Activated CD8-positive, alpha-beta T cell treated with anti-CD3 and anti-CD28 coated beads, Interleukin-2, amount 10 ng/mL, durations not matched to agents 7 days and 5 days (primary cell): ENCODE measurements at regions not wholly inside any gene's neighbourhood (a gene's known extent, or its start where the extent isn't known, plus 50 kb on each side); places are given as distances from the start of the nearest gene placed in this dataset.

ENCODE experiments used
- ATAC-seq: fragments of 150-1000 bp; cut with Tn5 transposase; one replicate; pipeline ENCODE4 v1.10.0; 2021; ENCODE audit warnings: moderate library complexity
- CTCF ChIA-PET: fragments of 350-600 bp; sonication (Branson Sonifier 250); formaldehyde crosslinking; loops from one replicate; lab custom pipeline; 2021; ENCODE audit warnings: antibody characterized with exemption; lab: Charles Lee
- POLR2A ChIA-PET: fragments of 350-600 bp; sonication (Branson Sonifier 250); formaldehyde crosslinking; loops from one replicate; lab custom pipeline; 2021; ENCODE audit warnings: antibody characterized with exemption; lab: Charles Lee
- DNase-seq: peaks from one replicate; pipeline ENCODE4 v3.0.0-alpha.2; 2020
- H3K27ac Mint-ChIP-seq: one replicate; pipeline ENCODE4 v1.8.0; 2021; ENCODE audit warnings: mild to moderate bottlenecking, mixed read lengths
- H3K27me3 Mint-ChIP-seq: one replicate; pipeline ENCODE4 v1.8.0; 2021; ENCODE audit warnings: low read depth, mixed read lengths
- H3K36me3 Mint-ChIP-seq: one replicate; pipeline ENCODE4 v1.8.0; 2021; ENCODE audit warnings: low read depth, mixed read lengths
- H3K4me1 Mint-ChIP-seq: one replicate; pipeline ENCODE4 v1.8.0; 2021; ENCODE audit warnings: low read depth, mixed read lengths
- H3K4me3 Mint-ChIP-seq: one replicate; pipeline ENCODE4 v1.8.0; 2021; ENCODE audit warnings: mild to moderate bottlenecking, mixed read lengths
- H3K9me3 Mint-ChIP-seq: one replicate; pipeline ENCODE4 v1.8.0; 2022; ENCODE audit warnings: mixed read lengths; ENCODE audit not compliant: insufficient read depth

DNA sequence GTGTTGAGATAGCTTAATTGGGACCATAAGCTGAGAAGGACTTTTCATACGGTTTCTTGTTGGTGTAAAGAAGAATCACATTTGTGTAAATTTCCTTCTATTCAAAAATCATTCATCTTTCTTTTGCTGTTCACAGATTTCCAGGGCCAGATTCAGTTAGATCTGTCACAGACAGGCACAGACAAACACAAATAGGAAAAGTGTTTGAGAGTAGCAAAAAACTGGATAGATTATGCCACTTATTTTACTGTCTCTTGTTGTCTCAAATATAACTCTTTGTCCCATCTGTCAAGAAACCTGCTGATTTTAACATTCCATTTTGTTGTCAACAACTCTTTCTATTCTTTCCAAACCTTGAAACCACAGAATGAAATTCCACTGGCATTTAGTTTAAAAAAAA is 142.8 kb downstream of the ID4 start:
- DNase-seq: no peak
- no peak for ATAC-seq
- ChIA-PET POLR2A (no interaction called here), CTCF (no interaction called here)
- H3K4me3 Mint-ChIP-seq: no peak overlapping the region
- no peaks in the 10 kb centered on the region for H3K9me3 Mint-ChIP-seq
- no peak overlapping the region for H3K27ac Mint-ChIP-seq
- H3K4me1 Mint-ChIP-seq: no peaks in the 10 kb centered on the region
- no peaks in the 10 kb centered on the region for H3K36me3 Mint-ChIP-seq
- H3K27me3 Mint-ChIP-seq: no peaks in the 10 kb centered on the region

- DNase-seq (no peak), ATAC-seq (no peak)
- no peak overlapping the region for H3K27ac Mint-ChIP-seq
- CTCF ChIA-PET: no interaction called here
- no peaks in the 10 kb centered on the region for H3K36me3 Mint-ChIP-seq
- no peak overlapping the region for H3K4me3 Mint-ChIP-seq
- H3K27me3 Mint-ChIP-seq: no peaks in the 10 kb centered on the region
- POLR2A ChIA-PET: no interaction called here
- H3K9me3 Mint-ChIP-seq: no peaks in the 10 kb centered on the region
- no peaks in the 10 kb centered on the region for H3K4me1 Mint-ChIP-seq
Measured at GRCh38 chr6:19983374-19983773, 146.2 kb downstream of the ID4 start.

GRCh38 chr6:19986691-19987438 is 149.7 kb downstream of the ID4 start:
- no peaks in the 10 kb centered on the region for H3K4me1 Mint-ChIP-seq
- H3K4me3 Mint-ChIP-seq: no peak overlapping the region
- ATAC-seq (no peak), DNase-seq (no peak)
- POLR2A ChIA-PET: no interaction called here
- no peaks in the 10 kb centered on the region for H3K27me3 Mint-ChIP-seq
- CTCF ChIA-PET: no interaction called here
- no peaks in the 10 kb centered on the region for H3K9me3 Mint-ChIP-seq
- no peak overlapping the region for H3K27ac Mint-ChIP-seq
- H3K36me3 Mint-ChIP-seq: no peaks in the 10 kb centered on the region

- ATAC-seq (no peak), DNase-seq (no peak)
- Mint-ChIP-seq H3K9me3 (no peaks in the 10 kb centered on the region), H3K27ac (no peak overlapping the region), H3K27me3 (no peaks in the 10 kb centered on the region), H3K4me3 (no peak overlapping the region), H3K36me3 (no peaks in the 10 kb centered on the region), H3K4me1 (no peaks in the 10 kb centered on the region)
- ChIA-PET POLR2A (no interaction called here), CTCF (no interaction called here)
Measured at GRCh38 chr6:19988555-19988954, 151.4 kb downstream of the ID4 start.

GRCh38 chr6:19991176-19991575 is 154.0 kb downstream of the ID4 start:
- ChIA-PET POLR2A (no interaction called here), CTCF (interaction anchor here (0.9 kb wide), 1 partner anchor 138 kb away, joined by 3 read pairs; no protein-coding TSS in a partner anchor)
- Mint-ChIP-seq H3K36me3 (no peaks in the 10 kb centered on the region), H3K27ac (no peak overlapping the region), H3K4me1 (no peaks in the 10 kb centered on the region), H3K9me3 (no peaks in the 10 kb centered on the region), H3K27me3 (peaks cover 3% of the 10 kb centered on the region), H3K4me3 (no peak overlapping the region)
- ATAC-seq (no peak), DNase-seq (no peak)

DNA sequence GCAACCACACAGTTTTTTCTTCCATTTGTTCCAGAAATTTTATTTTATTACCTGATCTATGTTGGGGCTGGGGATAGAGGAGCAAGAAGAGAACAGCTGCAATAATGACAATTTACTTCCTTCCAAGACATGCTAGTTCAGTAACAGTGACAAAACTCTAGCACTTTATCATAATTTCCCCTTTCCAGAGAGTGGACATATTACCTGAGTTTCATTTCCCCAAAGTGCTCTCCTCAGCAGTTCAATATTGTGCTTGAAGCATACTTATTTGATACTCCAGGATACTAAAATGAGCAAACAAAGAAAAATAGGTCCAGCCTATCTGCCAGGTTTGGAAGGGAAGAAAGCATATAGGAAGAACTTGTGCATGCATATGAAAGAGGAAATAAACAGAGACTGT is 157.7 kb downstream of the ID4 start:
- CTCF ChIA-PET: interaction anchor here (0.5 to 0.7 kb wide), 2 partner anchors 26 to 731 kb away, joined by 3 to 4 read pairs; no protein-coding TSS in a partner anchor

GRCh38 chr6:19995575-19996257 is 158.5 kb downstream of the ID4 start:
- POLR2A ChIA-PET: no interaction called here
- H3K36me3 Mint-ChIP-seq: peaks cover 3% of the 10 kb centered on the region
- H3K27me3 Mint-ChIP-seq: peaks cover 3% of the 10 kb centered on the region
- CTCF ChIA-PET: interaction anchor here (0.5 kb wide), 1 partner anchor 732 kb away, joined by 4 read pairs; no protein-coding TSS in a partner anchor
- no peak overlapping the region for H3K4me3 Mint-ChIP-seq
- H3K9me3 Mint-ChIP-seq: no peaks in the 10 kb centered on the region
- DNase-seq (no peak), ATAC-seq (no peak)
- no peak overlapping the region for H3K27ac Mint-ChIP-seq
- peaks cover 6% of the 10 kb centered on the region for H3K4me1 Mint-ChIP-seq

More for the DNA sequence above, 157.7 kb downstream of the ID4 start:
- H3K9me3 Mint-ChIP-seq: no peaks in the 10 kb centered on the region
- POLR2A ChIA-PET: no interaction called here
- peaks cover 5% of the 10 kb centered on the region for H3K4me1 Mint-ChIP-seq
- H3K27me3 Mint-ChIP-seq: peaks cover 3% of the 10 kb centered on the region
- peaks cover 3% of the 10 kb centered on the region for H3K36me3 Mint-ChIP-seq
- no peak overlapping the region for H3K4me3 Mint-ChIP-seq
- no peak for ATAC-seq
- DNase-seq: no peak
- H3K27ac Mint-ChIP-seq: no peak overlapping the region

GRCh38 chr6:19997104-19997503 is 159.9 kb downstream of the ID4 start:
- ATAC-seq (no peak), DNase-seq (no peak)
- peaks cover 6% of the 10 kb centered on the region for H3K4me1 Mint-ChIP-seq
- no peaks in the 10 kb centered on the region for H3K9me3 Mint-ChIP-seq
- CTCF ChIA-PET: no interaction called here
- H3K27ac Mint-ChIP-seq: no peak overlapping the region
- POLR2A ChIA-PET: no interaction called here
- H3K36me3 Mint-ChIP-seq: peaks cover 3% of the 10 kb centered on the region
- no peak overlapping the region for H3K4me3 Mint-ChIP-seq
- peaks cover 3% of the 10 kb centered on the region for H3K27me3 Mint-ChIP-seq

DNA sequence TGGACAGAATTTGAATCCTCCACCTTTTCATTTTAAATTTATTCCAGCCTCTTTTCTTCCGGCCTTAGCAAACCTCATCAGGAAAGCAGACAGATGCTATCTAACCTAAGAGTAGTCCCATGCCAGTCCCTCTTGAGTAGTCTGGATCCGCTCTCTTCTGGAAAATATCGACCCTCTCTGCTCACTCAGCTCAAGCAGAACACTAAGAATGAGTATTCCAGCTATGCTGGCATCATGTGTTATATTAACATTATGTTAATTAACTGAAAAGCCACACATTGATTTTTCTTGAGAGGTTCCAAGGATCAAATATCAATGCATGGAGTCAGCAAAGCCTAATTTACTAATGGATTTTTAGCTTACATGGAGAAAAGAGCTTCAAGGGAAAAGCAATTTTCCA is 161.4 kb downstream of the ID4 start:
- CTCF ChIA-PET: no interaction called here

DNA sequence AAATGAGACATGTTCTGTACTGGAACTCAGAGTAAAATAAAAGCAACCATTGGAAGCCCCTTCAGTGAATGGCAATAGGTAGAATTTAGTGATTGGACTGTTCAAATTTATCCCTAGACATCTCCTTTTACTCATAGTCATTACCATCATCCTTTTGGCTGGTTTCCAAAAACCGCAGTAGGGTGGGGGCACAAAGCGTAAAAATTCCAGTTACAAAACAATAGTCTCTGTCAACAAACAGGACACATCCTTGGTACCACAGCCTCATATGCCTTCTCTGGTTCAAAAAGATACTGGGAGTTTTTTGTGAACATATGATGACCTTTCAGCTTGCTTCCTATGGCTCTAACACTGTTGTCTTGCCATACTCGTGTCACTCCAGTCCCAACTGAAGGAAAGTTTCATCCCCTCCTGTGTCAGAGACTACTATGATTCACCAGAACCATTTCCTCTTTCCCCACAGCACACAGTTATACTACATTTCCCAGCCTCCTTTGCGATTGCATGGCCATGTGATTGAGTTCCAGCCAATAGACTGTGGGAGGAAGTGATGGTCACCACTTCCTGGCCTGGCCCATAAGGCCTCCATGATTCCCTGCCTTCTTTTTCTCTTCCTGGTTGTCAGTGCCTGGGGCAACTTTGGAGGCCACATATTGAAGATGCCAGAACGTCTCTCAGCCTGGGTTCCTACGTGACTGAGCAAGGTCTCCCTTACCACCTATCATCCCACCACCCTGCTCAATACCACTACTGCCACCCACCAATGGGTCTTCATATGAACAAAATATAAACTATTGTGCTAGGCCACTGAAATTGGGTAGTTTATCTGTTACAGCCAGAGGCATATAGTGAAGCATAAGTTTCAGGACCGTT is 162.4 kb downstream of the ID4 start:
- CTCF ChIA-PET: no interaction called here
- H3K27ac Mint-ChIP-seq: peak overlapping the region; percentile 44
- DNase-seq (peak; percentile 49), ATAC-seq (peak; percentile 79)
- POLR2A ChIA-PET: no interaction called here
- no peak overlapping the region for H3K4me3 Mint-ChIP-seq
- H3K27me3 Mint-ChIP-seq: no peaks in the 10 kb centered on the region
- peaks cover 3% of the 10 kb centered on the region for H3K36me3 Mint-ChIP-seq
- no peaks in the 10 kb centered on the region for H3K9me3 Mint-ChIP-seq
- peaks cover 6% of the 10 kb centered on the region for H3K4me1 Mint-ChIP-seq

More for the DNA sequence above, 161.4 kb downstream of the ID4 start:
- no peak overlapping the region for H3K27ac Mint-ChIP-seq
- DNase-seq (no peak), ATAC-seq (no peak)
- peaks cover 3% of the 10 kb centered on the region for H3K36me3 Mint-ChIP-seq
- H3K9me3 Mint-ChIP-seq: no peaks in the 10 kb centered on the region
- H3K4me3 Mint-ChIP-seq: no peak overlapping the region
- POLR2A ChIA-PET: no interaction called here
- peaks cover 3% of the 10 kb centered on the region for H3K27me3 Mint-ChIP-seq
- H3K4me1 Mint-ChIP-seq: peaks cover 6% of the 10 kb centered on the region

DNA sequence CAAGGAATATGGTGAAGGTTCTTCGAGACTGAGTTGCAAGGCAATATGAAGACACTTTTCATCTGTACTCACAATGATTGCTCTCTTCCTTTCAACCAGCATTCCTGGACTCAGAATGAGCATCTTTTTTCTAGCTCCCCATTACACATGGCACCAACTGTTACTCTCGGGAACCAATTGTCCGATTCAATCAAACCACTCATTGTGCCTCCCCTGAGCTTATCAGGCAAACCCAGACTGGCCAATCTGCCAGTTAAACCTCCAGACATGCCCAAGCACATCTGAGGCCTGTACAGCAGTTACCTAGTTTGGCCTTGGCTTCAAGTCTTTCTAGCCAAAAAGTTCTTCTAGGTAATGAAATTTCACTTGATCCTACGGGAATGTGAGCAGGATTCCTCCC is 164.1 kb downstream of the ID4 start:
- H3K9me3 Mint-ChIP-seq: no peaks in the 10 kb centered on the region
- H3K4me3 Mint-ChIP-seq: no peak overlapping the region
- CTCF ChIA-PET: no interaction called here
- no peaks in the 10 kb centered on the region for H3K27me3 Mint-ChIP-seq
- H3K4me1 Mint-ChIP-seq: peaks cover 6% of the 10 kb centered on the region
- H3K36me3 Mint-ChIP-seq: peaks cover 3% of the 10 kb centered on the region
- DNase-seq (no peak), ATAC-seq (no peak)
- H3K27ac Mint-ChIP-seq: no peak overlapping the region
- POLR2A ChIA-PET: no interaction called here

DNA sequence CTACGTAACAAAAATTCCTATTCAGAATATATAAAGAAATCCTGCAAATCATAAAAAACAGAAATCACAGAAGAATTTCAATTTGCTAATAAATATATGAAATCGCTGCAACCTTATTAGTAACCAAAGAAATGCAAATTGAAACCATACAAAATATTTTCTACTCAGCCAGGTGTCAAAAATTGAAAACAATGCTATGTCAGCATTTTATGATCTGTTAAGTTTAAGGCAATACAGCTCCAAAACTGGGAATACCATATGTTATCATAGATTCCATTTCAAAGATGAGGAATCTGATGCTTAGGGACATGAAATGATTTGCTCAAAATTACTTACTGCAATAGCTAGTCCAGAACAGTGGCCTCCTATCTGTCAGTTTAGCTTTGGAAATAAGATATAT is 168.9 kb downstream of the ID4 start:
- DNase-seq (no peak), ATAC-seq (no peak)
- peaks cover 5% of the 10 kb centered on the region for H3K27me3 Mint-ChIP-seq
- POLR2A ChIA-PET: no interaction called here
- no peak overlapping the region for H3K27ac Mint-ChIP-seq
- H3K36me3 Mint-ChIP-seq: no peaks in the 10 kb centered on the region
- CTCF ChIA-PET: no interaction called here
- H3K9me3 Mint-ChIP-seq: no peaks in the 10 kb centered on the region
- H3K4me1 Mint-ChIP-seq: no peaks in the 10 kb centered on the region
- no peak overlapping the region for H3K4me3 Mint-ChIP-seq
